ENCODE measurements at regions not wholly inside any gene's neighbourhood (a gene's known extent, or its start where the extent isn't known, plus 50 kb on each side); places are given as distances from the start of the nearest gene placed in this dataset.
"Not testable (repeated sequence)": the region's sequence is repeated elsewhere in the genome, so short reads cannot be mapped to it uniquely, and the experiment has no call there.

DNA sequence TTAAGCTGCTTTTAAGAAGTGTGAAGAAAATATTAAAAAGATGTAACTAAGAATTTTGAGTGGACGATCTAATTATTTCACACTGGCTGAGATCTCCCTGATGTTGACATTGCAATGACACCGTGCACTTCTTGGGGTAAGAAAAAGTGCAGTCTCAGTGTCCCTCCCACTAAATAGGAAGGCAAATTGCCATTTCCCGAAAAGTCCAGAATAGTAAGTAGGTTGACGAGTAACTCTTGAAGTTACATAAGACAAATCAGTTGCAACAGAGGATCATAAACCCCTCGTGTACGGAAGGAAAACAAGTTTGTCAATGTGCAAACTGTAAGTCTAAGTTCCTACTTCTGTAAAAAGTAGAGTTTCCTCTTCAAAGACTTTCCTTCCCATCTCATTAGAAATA lies 336.2 kb downstream of the CACNA1B start:
- DNase-seq (ENCODE audit: low read depth): not testable (repeated sequence)

DNA sequence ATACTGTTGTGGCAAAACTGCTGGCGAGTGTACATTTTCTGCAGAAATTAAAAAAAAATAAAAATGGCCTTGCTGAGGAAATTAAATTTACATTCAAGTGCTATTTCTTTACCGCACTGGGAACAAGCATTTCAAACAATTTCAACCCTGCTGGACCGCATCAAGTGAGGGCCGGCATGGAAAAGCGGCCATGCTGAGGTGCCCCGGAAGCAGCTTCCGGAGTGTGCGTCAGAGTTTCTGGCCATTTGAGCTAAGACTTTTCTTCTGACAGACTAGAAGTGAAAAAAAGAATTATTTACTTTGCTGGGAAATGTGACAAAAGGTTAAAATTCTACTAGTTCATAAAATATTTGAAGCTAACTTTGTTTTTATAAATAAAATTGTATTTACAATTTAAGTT lies 337.0 kb downstream of the CACNA1B start:
- not testable (repeated sequence) for DNase-seq (ENCODE audit: low read depth)

DNA sequence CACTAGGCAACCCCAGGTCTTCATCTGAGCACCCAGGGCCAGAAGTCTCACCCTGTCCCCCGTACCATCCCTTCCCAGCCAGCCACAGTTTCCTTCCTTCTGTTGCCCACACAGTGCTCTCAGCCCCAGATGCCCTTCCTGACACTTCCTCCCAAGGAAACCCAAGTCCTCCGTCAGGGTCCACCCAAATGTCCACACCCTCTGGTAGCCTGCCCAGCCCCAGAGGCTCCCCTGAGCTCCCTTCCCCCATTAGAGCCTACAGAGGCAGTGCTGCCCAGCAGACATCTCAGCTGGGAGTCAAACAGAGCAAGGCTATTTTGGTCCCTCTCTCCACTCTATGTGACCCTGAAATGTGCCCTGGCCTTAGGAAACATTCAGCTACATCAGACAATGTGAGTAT lies 338.0 kb downstream of the CACNA1B start:
- DNase-seq (ENCODE audit: low read depth): not testable (repeated sequence)

DNA sequence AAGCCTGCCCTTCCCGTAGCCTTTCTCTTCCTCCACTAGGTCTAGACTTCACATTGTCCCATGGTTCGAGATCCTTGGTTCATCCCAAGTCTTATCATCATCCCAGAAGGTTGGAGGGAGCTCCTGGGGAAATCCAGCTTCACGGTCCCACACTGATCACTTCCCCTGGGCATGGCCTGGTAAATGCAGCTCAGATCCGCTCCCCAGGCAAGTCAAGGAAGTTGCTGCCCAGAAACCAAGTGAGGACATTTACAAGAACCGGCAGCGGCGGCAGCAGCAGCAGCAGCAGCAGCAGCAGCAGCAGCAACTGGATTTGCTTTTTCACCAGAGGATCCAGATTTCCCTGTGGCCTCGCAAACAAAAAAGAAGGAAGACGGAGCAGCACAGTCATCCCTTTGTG lies 339.2 kb downstream of the CACNA1B start:
- DNase-seq (ENCODE audit: low read depth): not testable (repeated sequence)

DNA sequence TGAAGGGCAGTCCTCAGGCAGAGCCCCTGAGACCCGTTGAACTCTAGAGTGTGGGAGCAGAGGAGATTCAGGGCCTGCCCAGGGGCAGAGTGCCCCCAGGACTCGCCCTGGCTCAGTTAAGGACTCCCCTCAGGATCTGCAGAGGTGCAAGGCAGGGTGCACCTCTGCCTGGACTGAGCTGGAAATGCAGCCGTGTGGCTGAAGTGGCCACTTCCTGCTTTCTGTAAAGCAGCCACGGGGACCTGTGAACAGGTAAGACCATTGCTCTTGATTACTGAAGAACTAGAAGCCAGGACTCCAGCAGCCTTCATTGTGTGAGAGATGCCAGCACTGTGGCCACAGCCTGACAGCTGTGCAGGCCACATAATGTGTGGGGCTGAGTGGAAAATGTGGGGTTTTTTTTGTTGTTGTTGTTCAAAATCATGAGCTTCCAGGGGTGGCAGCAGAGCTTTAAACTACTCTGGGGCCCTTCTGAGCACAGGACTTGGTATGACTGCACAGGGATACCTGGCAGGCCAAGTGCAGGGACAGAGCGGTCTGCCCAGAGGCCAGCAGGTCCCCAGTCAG lies 339.8 kb downstream of the CACNA1B start:
- DNase-seq (ENCODE audit: low read depth): not testable (repeated sequence)

DNA sequence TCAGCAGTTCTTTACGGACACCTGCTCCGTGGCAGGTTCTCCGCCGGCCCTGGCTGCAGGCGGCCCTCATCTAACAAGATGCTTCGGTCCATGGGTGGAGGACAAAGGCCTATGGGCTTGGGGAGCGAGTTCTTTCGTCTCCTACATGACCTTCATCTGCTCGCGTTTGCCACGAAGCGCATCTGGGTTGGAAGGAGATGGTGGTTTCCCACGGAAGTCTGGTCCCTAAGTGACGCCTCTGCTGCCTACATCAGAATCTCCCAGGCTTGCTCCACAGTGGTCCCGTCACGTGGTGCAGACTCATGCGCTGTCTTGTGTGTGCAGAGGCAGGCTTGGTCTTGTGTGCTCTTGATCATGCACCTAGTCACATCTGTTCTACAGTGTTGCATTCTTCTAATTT lies 341.7 kb downstream of the CACNA1B start:
- not testable (repeated sequence) for DNase-seq (ENCODE audit: low read depth)

DNA sequence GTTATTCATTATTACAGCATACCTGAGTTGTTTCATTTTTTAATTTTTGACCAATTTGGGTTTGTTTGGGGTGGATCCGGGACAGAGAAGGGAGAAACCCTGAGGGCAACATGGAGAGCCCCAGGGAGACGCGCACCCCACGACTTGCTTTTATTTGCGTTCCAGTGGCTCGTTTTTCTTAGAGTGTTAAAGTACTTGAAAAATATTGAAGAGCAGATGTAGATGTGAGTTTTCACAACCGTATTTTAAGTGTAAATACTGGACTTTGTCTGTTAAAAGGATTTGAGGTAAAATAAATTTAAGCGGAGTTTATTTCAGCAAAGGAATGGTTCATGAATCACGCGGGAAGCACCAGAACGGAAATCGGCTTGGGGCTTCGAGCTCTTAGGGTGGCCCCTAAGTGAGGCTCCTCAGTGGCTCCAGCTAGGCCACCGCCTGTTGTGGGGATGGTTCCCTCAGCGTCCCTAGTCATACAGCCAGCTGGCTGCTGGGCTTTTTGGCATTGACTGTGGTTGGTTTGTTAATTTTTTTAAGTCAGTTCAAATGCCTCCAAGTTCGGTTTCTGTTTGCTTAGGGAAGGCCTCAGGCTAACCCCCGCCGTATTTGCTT lies 344.0 kb downstream of the CACNA1B start:
- not testable (repeated sequence) for DNase-seq (ENCODE audit: low read depth)

DNA sequence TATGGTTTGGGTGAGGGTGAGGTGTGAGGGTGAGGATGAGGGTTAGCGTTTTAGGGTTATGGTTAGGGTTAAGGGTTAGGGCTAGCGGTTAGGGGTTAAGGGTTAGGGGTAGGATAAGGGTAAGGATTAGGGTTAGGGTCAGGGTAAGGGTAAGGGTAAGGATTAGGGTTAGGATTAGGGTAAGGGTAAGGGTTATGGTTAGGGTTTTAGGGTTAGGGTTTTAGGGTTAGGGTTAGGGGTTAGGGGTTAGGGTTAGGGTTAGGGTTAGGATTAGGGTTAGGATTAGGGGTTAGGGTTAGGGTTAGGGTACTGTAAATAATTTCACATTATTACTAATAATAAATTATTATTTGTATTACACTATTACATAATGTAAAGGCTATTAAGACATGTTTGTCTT lies 359.5 kb downstream of the CACNA1B start:
- DNase-seq (ENCODE audit: low read depth): not testable (repeated sequence)

DNA sequence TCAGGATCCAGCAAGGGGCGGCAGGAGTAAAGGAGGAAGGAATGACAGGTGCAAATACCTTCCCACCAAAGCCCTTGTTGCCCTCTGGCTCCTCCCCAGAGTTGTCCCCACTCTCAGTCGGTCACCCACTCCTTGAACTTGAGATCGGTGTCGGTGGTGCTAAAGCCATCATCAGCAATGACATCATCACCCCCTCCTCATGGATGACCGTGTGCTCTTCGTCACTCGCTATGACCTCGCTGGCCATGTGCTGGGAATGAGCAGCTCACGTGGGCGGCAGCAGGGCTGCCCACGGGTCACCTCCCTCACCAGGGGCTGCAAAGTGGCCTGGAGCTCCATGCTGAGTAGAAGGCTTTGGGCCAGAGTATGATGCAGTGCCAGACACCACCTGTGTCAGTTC lies 405.3 kb downstream of the CACNA1B start:
- not testable (repeated sequence) for DNase-seq (ENCODE audit: low read depth)
